Osteoblast (primary cell): ENCODE measurements at regions not wholly inside any gene's neighbourhood (a gene's known extent, or its start where the extent isn't known, plus 50 kb on each side); places are given as distances from the start of the nearest gene placed in this dataset.

Source experiments
- DNase-seq: peaks from one replicate; pipeline ENCODE4 v3.0.0; 2011; ENCODE audit warnings: low spot score, mixed read lengths; ENCODE audit not compliant: insufficient read length; ENCODE audit errors: missing footprints
- H2AFZ ChIP-seq: 2 replicates; pipeline ENCODE4 v1.6.0; 2011; ENCODE audit warnings: mild to moderate bottlenecking, low read length
- H3K27ac ChIP-seq: 2 replicates; pipeline ENCODE4 v1.5.1; 2011; ENCODE audit warnings: mild to moderate bottlenecking, low read depth, low read length, moderate library complexity
- H3K27me3 ChIP-seq: 2 replicates; pipeline ENCODE4 v1.6.0; 2012; ENCODE audit warnings: mild to moderate bottlenecking, control low read depth, inconsistent platforms, low read length, moderate library complexity; ENCODE audit not compliant: insufficient read depth
- H3K36me3 ChIP-seq: 2 replicates; pipeline ENCODE4 v1.5.1; 2011; ENCODE audit warnings: mild to moderate bottlenecking, low read length, control low read depth, moderate library complexity; ENCODE audit not compliant: insufficient read depth
- H3K4me1 ChIP-seq: 2 replicates; pipeline ENCODE4 v1.5.1; 2011; ENCODE audit warnings: mild to moderate bottlenecking, low read length, control low read depth, moderate library complexity; ENCODE audit not compliant: insufficient read depth
- H3K4me2 ChIP-seq: 2 replicates; pipeline ENCODE4 v1.6.0; 2011; ENCODE audit warnings: mild to moderate bottlenecking, low read length; ENCODE audit not compliant: insufficient read depth
- H3K4me3 ChIP-seq: fragments of 200-600 bp; sonication (generic); 3 replicates; pipeline ENCODE4 v1.5.1; 2012; ENCODE audit warnings: mild to moderate bottlenecking, low read length, inconsistent platforms; ENCODE audit not compliant: insufficient read depth
- H3K79me2 ChIP-seq: 2 replicates; pipeline ENCODE4 v1.6.0; 2012; ENCODE audit warnings: mild to moderate bottlenecking, low read length, control low read depth, inconsistent platforms; ENCODE audit not compliant: insufficient read depth
- H3K9me3 ChIP-seq: 2 replicates; pipeline ENCODE4 v1.5.1; 2011; ENCODE audit warnings: low read depth, low read length, control low read depth
- H4K20me1 ChIP-seq: 2 replicates; pipeline ENCODE4 v1.6.0; 2012; ENCODE audit warnings: mild to moderate bottlenecking, low read length, control low read depth; ENCODE audit not compliant: insufficient read depth
- CTCF ChIP-seq: IDR thresholded peaks from 2 replicates; pipeline ENCODE4 v1.5.1; 2011; ENCODE audit warnings: mild to moderate bottlenecking, low read depth, low read length, moderate library complexity; ENCODE audit errors: extremely low read depth

DNA sequence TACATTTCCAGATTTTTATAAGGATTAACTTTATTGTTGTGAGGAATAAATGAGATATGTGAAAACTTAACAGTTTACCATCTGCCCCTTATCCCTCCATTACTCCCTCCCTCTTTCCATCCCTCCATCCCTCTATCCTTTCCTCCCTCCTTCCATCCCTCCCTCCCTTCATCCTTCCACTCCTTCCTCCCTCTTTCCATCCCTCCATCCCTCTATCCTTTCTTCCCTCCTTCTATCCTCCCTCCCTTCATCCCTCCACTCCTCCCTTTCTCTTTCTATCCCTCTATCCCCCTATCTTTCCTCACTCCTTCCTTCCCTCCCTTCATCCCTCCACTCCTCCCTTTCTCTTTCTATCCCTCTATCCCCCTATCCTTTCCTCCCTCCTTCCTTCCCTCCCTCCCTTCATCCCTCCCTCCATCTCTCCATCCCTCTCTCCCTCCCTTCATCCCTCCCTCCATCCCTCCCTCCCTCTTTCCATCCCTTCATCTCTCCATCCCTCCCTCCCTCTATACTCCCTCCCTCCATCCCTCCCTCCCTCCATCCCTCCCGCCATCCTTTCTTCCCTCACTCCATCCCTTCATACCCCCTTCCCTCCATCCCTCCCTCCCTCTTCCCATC lies 181.8 kb upstream of the PLXNC1 start:
- Histone ChIP-seq H3K4me2 (no peak overlapping the region), H4K20me1 (no peaks in the 10 kb centered on the region), H3K4me1 (peaks cover 4% of the 10 kb centered on the region), H3K79me2 (no peaks in the 10 kb centered on the region), H3K27me3 (no peaks in the 10 kb centered on the region), H3K9me3 (no peaks in the 10 kb centered on the region), H3K27ac (no peak overlapping the region), H3K36me3 (no peaks in the 10 kb centered on the region), H3K4me3 (no peak overlapping the region), H2AFZ (no peak overlapping the region)
- DNase-seq, result no peak
- no peak for TF ChIP-seq CTCF

DNA sequence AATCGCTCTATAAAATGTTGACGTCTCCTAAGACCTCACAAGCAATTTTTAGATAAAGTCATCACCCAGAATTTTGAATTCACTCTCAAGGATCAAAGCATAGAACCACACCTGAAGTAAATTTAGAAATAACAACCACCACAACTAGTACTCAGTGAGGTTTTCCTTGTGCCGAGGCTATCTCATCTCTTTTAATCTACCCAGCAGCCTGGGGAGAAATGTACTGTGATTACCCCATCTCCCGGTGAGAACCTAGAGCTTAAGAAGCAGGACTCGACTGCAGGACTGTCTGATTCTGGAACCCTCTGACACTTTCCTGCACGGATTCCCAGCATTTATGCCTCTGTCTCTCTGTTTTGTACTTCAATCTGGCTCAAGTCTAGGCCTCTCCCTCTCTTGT lies 180.9 kb upstream of the PLXNC1 start:
- peak overlapping the region; percentile 36 for H2AFZ ChIP-seq
- no peaks in the 10 kb centered on the region for H3K36me3 ChIP-seq
- H4K20me1 ChIP-seq, result no peaks in the 10 kb centered on the region
- no peaks in the 10 kb centered on the region for H3K79me2 ChIP-seq
- H3K4me2 ChIP-seq, result no peak overlapping the region
- no peak overlapping the region for H3K27ac ChIP-seq
- no peaks in the 10 kb centered on the region for H3K9me3 ChIP-seq
- peaks cover 9% of the 10 kb centered on the region for H3K4me1 ChIP-seq
- H3K27me3 ChIP-seq, result no peaks in the 10 kb centered on the region
- no peak for DNase-seq
- TF ChIP-seq CTCF, result no peak
- no peak overlapping the region for H3K4me3 ChIP-seq

GRCh38 chr12:93968536-93969285 lies 179.7 kb upstream of the PLXNC1 start:
- no peaks in the 10 kb centered on the region for H3K79me2 ChIP-seq
- H2AFZ ChIP-seq, result no peak overlapping the region
- no peak overlapping the region for H3K4me2 ChIP-seq
- peaks cover 20% of the 10 kb centered on the region for H3K4me1 ChIP-seq
- TF ChIP-seq CTCF, result no peak
- no peaks in the 10 kb centered on the region for H3K27me3 ChIP-seq
- H3K27ac ChIP-seq, result no peak overlapping the region
- H4K20me1 ChIP-seq, result no peaks in the 10 kb centered on the region
- H3K4me3 ChIP-seq, result no peak overlapping the region
- H3K36me3 ChIP-seq, result no peaks in the 10 kb centered on the region
- no peaks in the 10 kb centered on the region for H3K9me3 ChIP-seq
- no peak for DNase-seq

GRCh38 chr12:93970900-93971688 lies 177.3 kb upstream of the PLXNC1 start:
- no peak for TF ChIP-seq CTCF
- no peaks in the 10 kb centered on the region for H3K36me3 ChIP-seq
- H3K4me2 ChIP-seq, result no peak overlapping the region
- H3K4me3 ChIP-seq, result no peak overlapping the region
- H3K27me3 ChIP-seq, result no peaks in the 10 kb centered on the region
- H4K20me1 ChIP-seq, result no peaks in the 10 kb centered on the region
- H3K27ac ChIP-seq, result no peak overlapping the region
- H2AFZ ChIP-seq, result no peak overlapping the region
- no peaks in the 10 kb centered on the region for H3K79me2 ChIP-seq
- peaks cover 20% of the 10 kb centered on the region for H3K4me1 ChIP-seq
- DNase-seq, result no peak
- no peaks in the 10 kb centered on the region for H3K9me3 ChIP-seq
